D341Med (cell line): ENCODE measurements at regions not wholly inside any gene's neighbourhood (a gene's known extent, or its start where the extent isn't known, plus 50 kb on each side); places are given as distances from the start of the nearest gene placed in this dataset.

Source experiments
- DNase-seq: peaks from one replicate; pipeline ENCODE4 v3.0.0; 2012; ENCODE audit warnings: low spot score

DNA sequence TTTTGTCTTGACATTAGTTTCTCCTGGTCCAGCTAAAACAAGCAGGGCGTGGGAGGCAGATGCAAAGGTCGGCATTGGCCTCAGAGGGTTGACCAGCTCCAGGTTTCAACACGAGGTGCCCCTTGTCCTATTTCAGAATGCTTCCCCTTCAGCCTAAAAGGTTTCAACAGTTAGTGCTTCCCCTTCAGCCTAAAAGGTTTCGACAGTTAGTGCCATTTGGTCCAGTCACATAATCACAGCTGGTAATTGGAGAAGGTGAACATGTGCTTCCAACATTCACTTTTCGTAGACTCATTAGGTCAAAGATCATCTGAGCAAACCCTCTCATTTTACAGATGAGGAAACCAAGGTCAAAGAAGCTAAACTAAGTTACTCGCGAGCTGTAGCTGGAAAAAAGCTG, 270.3 kb upstream of the MAP3K1 start:
- DNase-seq, result no peak

GRCh38 chr5:56543441-56544388, 271.6 kb upstream of the MAP3K1 start:
- no peak for DNase-seq

GRCh38 chr5:56540266-56540665, 275.1 kb upstream of the MAP3K1 start:
- no peak for DNase-seq

DNA sequence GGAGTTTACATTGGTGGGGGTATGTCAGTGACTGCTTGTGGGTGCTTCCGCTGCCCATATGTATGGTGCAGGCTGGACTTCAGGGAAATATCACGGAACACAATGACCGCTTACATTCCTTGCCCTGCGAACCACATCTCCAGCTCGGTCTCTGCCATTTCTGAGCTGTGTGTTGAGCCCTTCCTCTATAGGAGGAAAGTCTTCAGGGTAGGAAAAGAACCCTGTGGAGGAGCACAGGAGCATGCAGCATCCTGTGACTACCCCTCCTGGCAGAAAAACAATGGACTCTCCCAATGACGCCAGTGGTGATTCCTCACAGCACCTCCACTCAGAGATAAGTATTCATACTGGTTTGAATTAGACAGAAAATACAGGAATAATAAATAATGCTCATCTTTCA, 276.8 kb upstream of the MAP3K1 start:
- no peak for DNase-seq

- no peak for DNase-seq
Observed at GRCh38 chr5:56535347-56535746, 280.0 kb upstream of the MAP3K1 start.

DNA sequence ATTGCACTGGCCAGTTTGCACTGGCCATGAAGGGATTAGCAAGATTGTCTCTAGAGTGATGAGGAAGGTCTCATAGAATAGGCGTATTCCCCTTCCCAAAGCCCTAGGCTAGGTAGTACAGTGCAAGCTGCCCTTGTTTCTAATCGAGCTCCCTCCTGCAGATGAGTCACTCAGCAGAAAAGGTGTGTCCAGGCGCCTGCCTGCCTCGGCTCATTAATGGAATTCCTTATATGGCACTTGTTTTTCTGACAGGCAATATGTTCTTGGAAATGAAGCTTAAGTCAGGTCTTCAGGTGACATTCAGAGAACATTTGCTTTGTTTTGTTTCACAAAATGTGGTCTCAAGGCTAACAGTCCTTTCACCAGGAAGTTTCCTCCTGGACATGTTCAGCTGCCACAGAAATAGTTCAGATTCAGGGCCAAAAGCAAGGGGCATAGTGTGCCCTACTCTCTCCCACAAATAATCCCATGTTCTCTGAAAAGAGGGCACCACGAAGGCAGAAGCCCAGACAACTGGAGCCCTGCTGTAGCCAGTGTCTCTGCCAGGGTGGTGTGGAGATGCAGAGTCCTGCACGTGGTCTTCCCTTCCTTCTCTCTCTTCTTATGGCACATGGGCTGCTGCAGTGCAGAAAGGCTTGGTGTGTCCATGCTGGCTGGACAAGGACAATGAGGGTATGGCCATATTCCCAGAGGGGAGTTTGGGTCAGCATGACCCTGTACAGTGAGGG, 281.1 kb upstream of the MAP3K1 start:
- DNase-seq, result no peak

DNA sequence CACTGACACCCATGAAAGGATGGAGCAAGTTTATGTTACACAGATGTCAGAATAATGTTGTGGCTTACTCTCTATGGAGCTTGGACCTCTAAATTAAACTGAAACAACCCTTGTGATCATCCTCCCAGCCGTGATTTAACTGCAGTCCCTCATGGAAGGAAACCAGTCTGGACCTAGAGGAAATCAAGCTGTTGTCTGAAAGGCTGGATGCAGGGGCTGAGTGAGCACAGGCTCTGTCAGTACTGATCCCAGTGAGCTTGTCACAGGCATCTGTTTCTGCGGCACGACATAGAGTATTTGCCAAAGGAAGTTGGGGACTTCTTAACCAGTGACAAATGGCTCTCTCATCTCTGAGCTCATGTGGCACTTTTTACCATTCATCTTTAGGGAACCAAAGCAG, 282.9 kb upstream of the MAP3K1 start:
- DNase-seq, result no peak

GRCh38 chr5:56530626-56531138, 284.7 kb upstream of the MAP3K1 start:
- DNase-seq, result no peak

DNA sequence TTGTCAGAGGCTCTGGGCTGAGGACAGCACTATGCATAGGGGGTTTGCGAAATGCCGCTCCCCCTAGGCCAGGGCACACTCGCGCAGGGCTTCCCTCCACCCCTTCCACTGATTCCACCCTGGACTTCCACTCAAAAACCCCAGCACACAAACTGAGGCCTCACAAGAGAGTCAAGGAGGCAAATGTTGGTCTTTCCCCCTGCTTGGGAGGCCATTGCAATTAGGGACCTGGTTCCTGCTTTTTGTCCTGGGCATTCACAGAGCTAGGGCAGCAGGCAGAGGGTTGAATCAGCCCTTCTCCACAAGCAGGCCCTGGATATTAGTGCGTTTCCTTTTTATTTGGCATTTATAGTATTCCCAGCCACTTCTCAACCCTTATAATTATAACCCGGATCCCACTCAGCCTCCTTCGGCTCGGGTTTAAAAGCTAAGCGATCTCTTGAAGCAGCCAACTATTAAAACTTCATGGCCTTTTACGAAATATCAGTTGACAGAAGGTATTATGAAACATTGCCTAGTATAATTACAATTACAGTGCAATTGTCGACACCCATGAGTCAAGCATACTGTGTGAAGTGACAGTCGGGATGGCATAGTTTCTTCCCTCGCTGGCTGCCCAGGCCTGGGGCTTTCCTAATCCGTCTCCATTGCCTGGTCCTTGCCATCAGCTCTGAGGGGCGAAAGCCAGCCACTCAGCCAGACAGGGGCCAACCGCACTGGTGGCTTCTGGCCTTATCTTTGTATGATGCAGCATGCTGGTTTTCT, 285.5 kb upstream of the MAP3K1 start:
- no peak for DNase-seq

DNA sequence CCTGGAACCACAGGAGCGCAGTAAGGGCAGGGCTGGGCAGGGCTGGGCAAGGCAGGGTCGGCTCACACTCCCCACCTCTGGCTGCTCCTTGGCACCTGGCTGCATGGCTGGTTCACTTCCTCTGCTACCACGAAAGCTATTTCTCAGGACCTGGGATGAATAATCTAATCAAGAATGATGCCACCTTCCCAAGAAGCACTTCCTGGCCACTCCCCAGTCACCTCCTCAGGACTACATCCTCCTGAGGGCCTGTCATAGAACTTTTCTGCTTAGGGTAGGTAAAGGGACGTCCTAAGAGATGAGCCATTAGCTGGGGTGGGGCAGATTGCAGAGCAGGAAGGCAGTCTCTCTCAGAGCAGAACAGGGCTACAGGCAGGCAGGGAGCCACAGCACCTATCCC, 288.2 kb upstream of the MAP3K1 start:
- no peak for DNase-seq

DNA sequence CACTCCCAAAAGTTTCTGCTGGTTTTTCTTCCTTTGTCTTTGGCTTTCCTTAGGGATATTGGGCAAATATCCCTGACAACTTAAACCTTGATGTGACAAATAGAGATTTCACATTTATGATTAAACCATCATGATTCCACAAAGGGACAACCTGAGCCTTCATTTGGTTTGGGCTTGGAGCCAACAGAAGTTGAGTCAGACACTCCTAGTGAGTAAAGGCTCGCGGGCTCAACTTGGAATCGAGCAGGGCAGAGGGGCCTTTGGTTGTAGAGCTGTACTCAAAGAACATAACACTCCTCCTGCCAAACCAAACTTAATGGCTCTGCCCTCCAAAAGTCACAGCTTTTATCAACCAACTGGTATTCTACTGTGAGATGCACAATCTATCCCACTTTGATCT, 290.2 kb upstream of the MAP3K1 start:
- DNase-seq, result no peak

DNA sequence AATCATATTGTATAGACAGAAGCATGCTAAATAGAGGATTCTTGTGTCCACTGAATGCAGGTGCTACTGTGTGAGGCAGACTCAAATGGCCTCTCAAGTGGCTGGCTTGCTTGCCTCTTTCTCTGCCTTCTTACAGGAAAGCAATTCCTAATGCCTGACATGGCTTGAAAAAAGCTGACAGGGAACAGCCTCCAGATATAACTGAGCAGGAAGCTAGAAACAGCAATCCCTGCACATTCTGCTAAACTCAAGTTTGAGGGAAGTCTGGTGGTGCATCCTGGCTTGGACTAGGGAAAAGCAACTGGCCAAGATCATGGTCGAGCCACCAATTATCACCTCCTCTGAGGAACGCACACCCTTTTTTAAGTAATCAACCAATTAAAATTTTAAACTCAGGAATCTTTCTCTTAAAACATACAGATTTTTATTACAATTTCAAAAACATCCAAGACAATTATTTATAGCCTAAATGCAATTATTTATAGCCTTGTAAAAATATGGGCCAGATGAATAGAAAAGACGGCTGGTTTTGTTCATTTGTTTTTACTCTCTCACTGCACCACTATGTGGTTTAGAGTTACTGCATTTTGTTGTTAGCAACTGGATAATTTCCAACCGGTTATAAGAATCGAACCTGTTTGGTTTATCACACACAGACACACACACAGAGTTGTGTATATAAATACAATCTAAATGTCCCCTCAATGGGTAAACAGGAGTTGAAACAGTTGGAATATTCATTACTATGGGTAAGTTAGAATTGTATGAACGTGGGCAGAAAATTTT, 290.9 kb upstream of the ANKRD55 start:
- no peak for DNase-seq

- DNase-seq, result no peak
Observed at GRCh38 chr5:56522960-56523359, 289.8 kb upstream of the ANKRD55 start.

DNA sequence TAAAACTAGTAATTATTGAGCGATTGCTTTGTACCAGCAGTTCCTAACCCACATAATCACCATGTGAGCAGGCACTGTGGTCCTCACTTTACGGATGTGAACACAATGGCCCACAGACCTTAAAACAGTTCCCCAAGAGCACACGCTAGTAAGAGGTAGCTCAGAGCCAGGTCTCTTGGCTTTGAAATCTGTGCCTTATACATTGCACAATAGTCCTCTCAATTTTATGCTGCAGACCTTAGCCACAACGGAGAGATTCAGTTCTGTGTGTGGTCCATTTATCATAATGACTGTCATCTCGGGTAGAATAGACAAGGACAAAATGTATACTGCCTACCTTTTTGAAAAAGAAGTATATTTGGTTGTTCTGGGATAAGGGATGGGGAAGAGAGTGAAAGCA, 289.0 kb upstream of the ANKRD55 start:
- no peak for DNase-seq

DNA sequence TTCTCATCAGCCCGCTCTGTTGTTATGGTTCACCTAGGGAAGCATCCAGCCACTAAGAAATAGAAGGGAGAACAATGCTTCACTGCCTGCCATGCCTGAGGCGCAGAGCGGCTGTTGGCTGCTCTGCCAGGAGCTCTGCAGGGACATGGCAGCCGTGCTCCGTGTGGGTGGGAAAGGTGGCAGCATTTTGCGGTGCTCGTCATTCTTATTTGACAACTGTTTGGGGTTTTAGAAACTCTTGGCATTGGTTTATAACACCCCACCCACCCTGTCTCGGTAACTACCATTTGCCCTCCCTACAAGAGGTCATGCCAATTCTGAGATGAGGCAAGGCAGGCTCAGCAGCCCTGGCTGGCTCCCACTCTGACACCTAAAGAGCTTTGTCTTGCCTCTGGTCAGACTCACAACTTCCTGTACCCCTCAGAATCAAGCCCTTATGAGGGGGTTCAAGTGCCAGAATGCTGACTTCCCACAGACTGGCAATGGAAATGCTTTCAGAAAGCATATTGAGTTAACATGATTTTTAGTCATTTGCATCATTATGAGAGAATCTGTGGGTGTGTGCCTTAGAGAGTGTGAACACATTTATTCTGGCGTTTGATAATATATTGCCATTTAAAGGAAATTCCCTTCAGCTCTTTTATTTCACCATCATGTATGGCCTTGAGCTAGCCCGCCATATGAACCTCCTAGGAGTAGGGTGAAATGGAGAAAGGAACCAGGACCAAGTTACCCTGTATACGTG, 288.0 kb upstream of the ANKRD55 start:
- DNase-seq, result no peak

DNA sequence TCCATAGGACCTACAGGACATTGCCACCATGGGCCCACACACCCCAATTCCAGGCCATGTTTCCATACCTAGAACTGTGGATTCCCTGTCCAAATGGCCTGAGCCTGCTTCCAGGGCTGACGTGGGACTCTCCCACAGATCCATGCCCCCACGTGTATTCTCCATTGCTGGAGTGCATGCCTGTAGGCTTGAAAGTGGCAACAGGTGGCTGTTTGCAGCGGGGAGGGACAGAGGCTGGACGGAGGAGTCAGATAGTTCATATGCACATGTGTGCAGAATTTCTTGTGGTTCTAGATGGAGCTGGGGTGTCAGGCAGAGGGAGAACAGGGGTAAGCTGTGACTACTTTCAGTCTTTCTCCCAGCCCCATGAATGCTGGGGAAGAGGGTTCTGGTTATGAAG, 285.7 kb upstream of the ANKRD55 start:
- no peak for DNase-seq

DNA sequence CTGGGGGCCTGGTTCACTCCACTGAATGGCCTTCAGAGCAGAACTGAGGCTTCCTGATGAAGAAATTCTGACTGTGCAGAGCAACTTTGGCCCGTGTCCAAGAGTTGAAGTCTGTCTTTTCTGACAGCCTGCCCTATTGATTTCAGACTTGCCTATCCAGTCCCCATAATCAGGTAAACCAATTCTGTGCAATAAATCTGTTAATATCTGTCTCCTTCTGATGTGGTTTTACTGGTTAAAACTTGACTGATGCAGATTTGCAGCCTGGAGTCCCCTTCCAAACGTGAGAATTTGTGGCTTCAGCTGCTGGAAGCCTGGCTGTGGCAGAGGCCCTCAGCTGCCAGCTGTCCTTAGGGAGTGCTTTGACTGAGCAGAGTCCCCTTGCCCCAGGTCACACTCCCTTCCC, 283.9 kb upstream of the ANKRD55 start:
- DNase-seq, result peak; percentile 36

GRCh38 chr5:56516441-56516840, 283.3 kb upstream of the ANKRD55 start:
- peak; percentile 81 for DNase-seq

GRCh38 chr5:56516035-56516434, 282.9 kb upstream of the ANKRD55 start:
- no peak for DNase-seq

- peak; percentile 62 for DNase-seq
Observed at GRCh38 chr5:56515011-56515410, 281.9 kb upstream of the ANKRD55 start.

GRCh38 chr5:56514245-56514644, 281.1 kb upstream of the ANKRD55 start:
- no peak for DNase-seq
